ENCODE measurements at regions not wholly inside any gene's neighbourhood (a gene's known extent, or its start where the extent isn't known, plus 50 kb on each side); places are given as distances from the start of the nearest gene placed in this dataset.

- peak; percentile 69 for DNase-seq (ENCODE audit: low read depth)
- peak; percentile 98 for TF ChIP-seq CTCF (IDR thresholded peaks at IDR 0.05; ENCODE audit: insufficient read depth, low read depth, low read length, missing control alignments)
- H3K4me3 ChIP-seq (ENCODE audit: low read depth, low read length), result no peak overlapping the region
Measured at GRCh38 chr3:17841190-17841828, 98.9 kb upstream of the TBC1D5 start.

DNA sequence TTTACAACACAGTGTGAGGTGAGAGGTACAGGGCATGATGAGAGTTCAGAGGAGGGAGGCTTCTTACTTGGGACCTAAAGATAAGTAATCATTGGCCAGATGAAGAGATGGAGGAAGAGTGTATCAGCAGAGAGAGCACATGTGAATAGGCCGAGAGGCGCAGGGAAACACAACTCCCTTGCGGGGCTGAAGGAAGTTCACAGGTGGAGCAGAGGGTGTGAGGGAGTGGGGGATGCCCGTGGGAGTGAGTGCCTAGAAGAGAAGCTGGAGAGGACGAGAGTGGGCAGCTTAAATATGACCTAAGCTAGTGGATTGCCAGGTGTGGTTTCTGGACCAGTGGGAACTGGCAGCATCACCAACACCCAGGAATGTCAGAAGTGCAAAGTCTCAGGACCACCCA is 98.2 kb upstream of the TBC1D5 start:
- DNase-seq (ENCODE audit: low read depth), result no peak
- no peak overlapping the region for H3K4me3 ChIP-seq (ENCODE audit: low read depth, low read length)
- no peak for TF ChIP-seq CTCF (IDR thresholded peaks at IDR 0.05; ENCODE audit: insufficient read depth, low read depth, low read length, missing control alignments)

- H3K4me3 ChIP-seq (ENCODE audit: low read depth, low read length), result no peak overlapping the region
- no peak for TF ChIP-seq CTCF (IDR thresholded peaks at IDR 0.05; ENCODE audit: insufficient read depth, low read depth, low read length, missing control alignments)
- DNase-seq (ENCODE audit: low read depth), result no peak
Measured at GRCh38 chr3:17840126-17840525, 97.7 kb upstream of the TBC1D5 start.

DNA sequence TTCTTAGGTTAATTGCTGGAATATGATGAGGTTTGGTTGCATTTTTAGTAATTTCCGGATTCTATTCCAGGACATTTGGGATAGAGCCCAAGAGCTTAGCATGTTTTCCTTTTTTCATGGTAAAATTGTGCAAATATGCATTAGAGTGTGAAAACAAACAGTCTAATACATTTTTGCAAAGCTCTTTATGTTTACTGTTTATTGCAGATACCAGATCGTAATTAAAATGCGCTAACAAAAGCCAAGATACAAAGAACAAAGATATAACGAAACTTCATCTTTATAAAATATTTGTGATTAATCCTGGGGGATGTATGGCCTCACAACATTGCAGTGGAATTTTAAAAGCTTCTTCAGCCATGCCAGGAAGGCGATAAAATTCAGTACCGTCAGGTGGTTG is 94.5 kb upstream of the TBC1D5 start:
- no peak for DNase-seq (ENCODE audit: low read depth)
- TF ChIP-seq CTCF (IDR thresholded peaks at IDR 0.05; ENCODE audit: insufficient read depth, low read depth, low read length, missing control alignments), result no peak
- no peak overlapping the region for H3K4me3 ChIP-seq (ENCODE audit: low read depth, low read length)

- H3K4me3 ChIP-seq (ENCODE audit: low read depth, low read length), result no peak overlapping the region
- TF ChIP-seq CTCF (IDR thresholded peaks at IDR 0.05; ENCODE audit: insufficient read depth, low read depth, low read length, missing control alignments), result no peak
Measured at GRCh38 chr3:17836092-17836491, 93.7 kb upstream of the TBC1D5 start.

DNA sequence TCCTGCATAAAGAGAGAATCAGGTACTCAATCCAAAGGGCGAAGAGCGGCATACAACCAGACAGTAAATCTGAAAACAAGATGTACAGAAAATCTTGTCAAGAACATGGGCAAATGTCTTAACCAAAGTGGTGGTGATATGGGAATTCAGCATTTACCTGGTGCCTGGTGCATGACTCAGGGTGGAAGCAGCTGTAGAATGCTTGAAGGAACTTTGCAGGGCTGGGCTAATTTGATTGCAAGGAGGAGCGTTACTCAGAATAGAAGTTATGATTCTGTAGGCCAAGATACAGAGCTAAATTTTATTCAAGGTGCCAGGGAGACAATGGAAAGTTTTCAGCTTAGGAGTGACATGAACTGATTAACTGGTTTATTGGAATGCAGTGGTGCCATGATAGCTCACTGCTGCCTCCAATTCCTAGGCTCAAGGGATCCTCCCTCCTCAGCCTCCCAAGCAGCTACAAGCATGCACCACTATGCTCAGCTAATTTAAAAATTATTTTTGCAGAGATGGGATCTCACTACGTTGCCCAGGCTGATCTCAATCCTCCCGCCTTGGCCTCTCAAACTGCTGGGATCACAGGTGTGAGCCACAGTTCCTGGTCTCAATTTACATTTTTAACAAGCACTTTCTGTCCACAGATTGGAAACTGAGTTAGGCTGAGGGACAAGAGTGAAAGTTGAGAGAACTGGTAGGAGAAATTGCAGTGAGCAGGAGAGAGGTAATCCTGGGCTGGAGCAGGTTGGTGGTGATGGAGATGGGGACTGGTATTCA is 91.5 kb upstream of the TBC1D5 start:
- DNase-seq (ENCODE audit: low read depth), result no peak
- H3K4me3 ChIP-seq (ENCODE audit: low read depth, low read length), result no peak overlapping the region
- TF ChIP-seq CTCF (IDR thresholded peaks at IDR 0.05; ENCODE audit: insufficient read depth, low read depth, low read length, missing control alignments), result no peak

More at GRCh38 chr3:17836092-17836491, 93.7 kb upstream of the TBC1D5 start:
- DNase-seq (ENCODE audit: low read depth), result no peak

Measured in GM12865 (cell line).